T-helper 2 cell treated with Interferon-gamma antibody and Interleukin-4, amounts not matched to agents 5 μg/mL and 100 μg/mL, for 36 hours (primary cell): ENCODE measurements at regions not wholly inside any gene's neighbourhood (a gene's known extent, or its start where the extent isn't known, plus 50 kb on each side); places are given as distances from the start of the nearest gene placed in this dataset.

Experiments used
- DNase-seq: peaks from one replicate; pipeline ENCODE4 v3.0.0; 2021; ENCODE audit warnings: low spot score
- H3K27ac Mint-ChIP-seq: one replicate; pipeline ENCODE4 v1.8.0; 2021; ENCODE audit warnings: mild to moderate bottlenecking, mixed read lengths
- H3K27me3 Mint-ChIP-seq: one replicate; pipeline ENCODE4 v1.8.0; 2021; ENCODE audit warnings: low read depth, mixed read lengths
- H3K36me3 Mint-ChIP-seq: one replicate; pipeline ENCODE4 v1.8.0; 2021; ENCODE audit warnings: low read depth, mixed read lengths
- H3K4me1 Mint-ChIP-seq: one replicate; pipeline ENCODE4 v1.8.0; 2021; ENCODE audit warnings: low read depth, mixed read lengths
- H3K4me3 Mint-ChIP-seq: one replicate; pipeline ENCODE4 v1.8.0; 2022; ENCODE audit warnings: mild to moderate bottlenecking, moderate library complexity, mixed read lengths
- H3K9me3 Mint-ChIP-seq: one replicate; pipeline ENCODE4 v1.8.0; 2021; ENCODE audit warnings: mixed read lengths

- Mint-ChIP-seq H3K27ac (no peak overlapping the region), H3K27me3 (peaks cover 49% of the 10 kb centered on the region), H3K4me3 (no peak overlapping the region), H3K36me3 (no peaks in the 10 kb centered on the region), H3K9me3 (no peaks in the 10 kb centered on the region), H3K4me1 (peaks cover 3% of the 10 kb centered on the region)
- DNase-seq = no peak
These were observed 124.1 kb upstream of the HES1 start for GRCh38 chr3:194011807-194012206.

GRCh38 chr3:194013928-194014327, 122.0 kb upstream of the HES1 start:
- DNase-seq = no peak
- Mint-ChIP-seq H3K4me3 (no peak overlapping the region), H3K9me3 (no peaks in the 10 kb centered on the region), H3K27me3 (peaks cover 33% of the 10 kb centered on the region), H3K4me1 (peaks cover 3% of the 10 kb centered on the region), H3K36me3 (no peaks in the 10 kb centered on the region), H3K27ac (no peak overlapping the region)

- no peaks in the 10 kb centered on the region for H3K9me3 Mint-ChIP-seq
- peaks cover 3% of the 10 kb centered on the region for H3K4me1 Mint-ChIP-seq
- H3K27ac Mint-ChIP-seq = no peak overlapping the region
- no peak for DNase-seq
- H3K27me3 Mint-ChIP-seq = peaks cover 30% of the 10 kb centered on the region
- H3K36me3 Mint-ChIP-seq = no peaks in the 10 kb centered on the region
- H3K4me3 Mint-ChIP-seq = no peak overlapping the region
These were observed 121.2 kb upstream of the HES1 start for GRCh38 chr3:194014756-194015155.

GRCh38 chr3:194019398-194020165, 116.4 kb upstream of the HES1 start:
- no peak overlapping the region for H3K4me3 Mint-ChIP-seq
- no peak overlapping the region for H3K27ac Mint-ChIP-seq
- peaks cover 2% of the 10 kb centered on the region for H3K4me1 Mint-ChIP-seq
- H3K9me3 Mint-ChIP-seq = no peaks in the 10 kb centered on the region
- DNase-seq = no peak
- no peaks in the 10 kb centered on the region for H3K36me3 Mint-ChIP-seq
- peaks cover 14% of the 10 kb centered on the region for H3K27me3 Mint-ChIP-seq

GRCh38 chr3:194022052-194022451, 113.9 kb upstream of the HES1 start:
- Mint-ChIP-seq H3K4me3 (no peak overlapping the region), H3K9me3 (no peaks in the 10 kb centered on the region), H3K27ac (no peak overlapping the region), H3K4me1 (peaks cover 2% of the 10 kb centered on the region), H3K36me3 (no peaks in the 10 kb centered on the region), H3K27me3 (peaks cover 13% of the 10 kb centered on the region)
- DNase-seq = no peak

- peaks cover 2% of the 10 kb centered on the region for H3K4me1 Mint-ChIP-seq
- no peak for DNase-seq
- peaks cover 14% of the 10 kb centered on the region for H3K27me3 Mint-ChIP-seq
- no peak overlapping the region for H3K4me3 Mint-ChIP-seq
- no peak overlapping the region for H3K27ac Mint-ChIP-seq
- no peaks in the 10 kb centered on the region for H3K9me3 Mint-ChIP-seq
- no peaks in the 10 kb centered on the region for H3K36me3 Mint-ChIP-seq
These were observed 113.1 kb upstream of the HES1 start for GRCh38 chr3:194022816-194023215.

- DNase-seq = no peak
- no peaks in the 10 kb centered on the region for H3K36me3 Mint-ChIP-seq
- H3K27ac Mint-ChIP-seq = no peak overlapping the region
These were observed 112.3 kb upstream of the HES1 start for GRCh38 chr3:194023501-194024280.

GRCh38 chr3:194025119-194025518, 110.8 kb upstream of the HES1 start:
- H3K4me1 Mint-ChIP-seq = peaks cover 2% of the 10 kb centered on the region
- DNase-seq = no peak
- no peaks in the 10 kb centered on the region for H3K9me3 Mint-ChIP-seq
- H3K27me3 Mint-ChIP-seq = peaks cover 12% of the 10 kb centered on the region
- H3K36me3 Mint-ChIP-seq = no peaks in the 10 kb centered on the region
- H3K4me3 Mint-ChIP-seq = no peak overlapping the region
- H3K27ac Mint-ChIP-seq = no peak overlapping the region

More at GRCh38 chr3:194023501-194024280, 112.3 kb upstream of the HES1 start:
- Mint-ChIP-seq H3K9me3 (no peaks in the 10 kb centered on the region), H3K27me3 (peaks cover 14% of the 10 kb centered on the region), H3K4me1 (peaks cover 2% of the 10 kb centered on the region), H3K4me3 (no peak overlapping the region)

- DNase-seq = no peak
- Mint-ChIP-seq H3K4me1 (peaks cover 2% of the 10 kb centered on the region), H3K4me3 (no peak overlapping the region), H3K9me3 (no peaks in the 10 kb centered on the region), H3K36me3 (no peaks in the 10 kb centered on the region), H3K27me3 (peaks cover 11% of the 10 kb centered on the region), H3K27ac (no peak overlapping the region)
These were observed 110.0 kb upstream of the HES1 start for GRCh38 chr3:194025951-194026350.

- Mint-ChIP-seq H3K4me3 (no peak overlapping the region), H3K27ac (no peak overlapping the region), H3K4me1 (peaks cover 5% of the 10 kb centered on the region), H3K36me3 (no peaks in the 10 kb centered on the region), H3K9me3 (no peaks in the 10 kb centered on the region), H3K27me3 (peaks cover 9% of the 10 kb centered on the region)
- no peak for DNase-seq
These were observed 107.4 kb upstream of the HES1 start for GRCh38 chr3:194028434-194029004.

GRCh38 chr3:194029846-194030245, 106.1 kb upstream of the HES1 start:
- Mint-ChIP-seq H3K27me3 (peaks cover 13% of the 10 kb centered on the region), H3K27ac (no peak overlapping the region), H3K4me1 (peaks cover 4% of the 10 kb centered on the region), H3K9me3 (no peaks in the 10 kb centered on the region), H3K36me3 (no peaks in the 10 kb centered on the region), H3K4me3 (no peak overlapping the region)
- DNase-seq = no peak

- Mint-ChIP-seq H3K27me3 (peaks cover 13% of the 10 kb centered on the region), H3K36me3 (no peaks in the 10 kb centered on the region), H3K9me3 (no peaks in the 10 kb centered on the region), H3K4me1 (peaks cover 4% of the 10 kb centered on the region), H3K27ac (no peak overlapping the region), H3K4me3 (no peak overlapping the region)
- no peak for DNase-seq
These were observed 105.6 kb upstream of the HES1 start for GRCh38 chr3:194030372-194030771.

GRCh38 chr3:194031349-194031748, 104.6 kb upstream of the HES1 start:
- no peak overlapping the region for H3K4me3 Mint-ChIP-seq
- H3K27ac Mint-ChIP-seq = no peak overlapping the region
- no peak for DNase-seq
- peaks cover 11% of the 10 kb centered on the region for H3K27me3 Mint-ChIP-seq
- H3K4me1 Mint-ChIP-seq = peaks cover 4% of the 10 kb centered on the region
- H3K36me3 Mint-ChIP-seq = no peaks in the 10 kb centered on the region
- H3K9me3 Mint-ChIP-seq = no peaks in the 10 kb centered on the region
